ENCODE measurements at regions not wholly inside any gene's neighbourhood (a gene's known extent, or its start where the extent isn't known, plus 50 kb on each side); places are given as distances from the start of the nearest gene placed in this dataset.

DNA sequence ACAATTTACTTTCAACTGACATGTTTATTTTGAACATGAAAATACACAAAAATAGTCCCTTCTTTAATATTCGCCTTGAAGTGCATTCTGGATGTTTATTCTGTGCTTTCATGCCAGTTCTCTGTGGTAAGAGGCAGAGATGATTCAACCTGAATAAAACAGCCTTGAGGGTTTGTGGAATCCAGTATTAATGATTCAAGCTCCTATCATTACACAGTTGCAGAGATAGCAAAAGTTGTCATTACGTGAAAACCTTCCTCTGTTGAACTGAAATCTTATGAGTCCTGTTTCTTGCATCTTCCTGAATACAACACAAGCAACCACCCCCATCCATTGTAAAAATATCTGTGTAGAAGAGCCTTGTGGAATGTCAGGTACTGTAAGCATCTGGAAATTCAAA is 142.3 kb upstream of the HTR2A start:
- TF ChIP-seq ZNF274 (IDR thresholded peaks at IDR 0.05; ENCODE audit: low read depth, low read length) (no peak), SUZ12 (IDR thresholded peaks at IDR 0.05; ENCODE audit: extremely low read depth, insufficient read depth, insufficient read length) (no peak)
